Sigmoid colon (tissue), 6 donors: ENCODE measurements at regions not wholly inside any gene's neighbourhood (a gene's known extent, or its start where the extent isn't known, plus 50 kb on each side); places are given as distances from the start of the nearest gene placed in this dataset.
"Not testable (repeated sequence)": the region's sequence is repeated elsewhere in the genome, so short reads cannot be mapped to it uniquely, and the experiment has no call there.

Experiments
- DNase-seq: peaks from one replicate; pipeline ENCODE4 v3.0.0-alpha.2; 2019
- H3K27ac ChIP-seq, 4 donors: fragments of 200-600 bp; sonication (generic); one replicate each; pipeline ENCODE4 v1.5.1; 2016 to 2019; ENCODE audit warnings: mild to moderate bottlenecking in 1 of 4
- H3K27me3 ChIP-seq, 3 donors: fragments of 200-600 bp; sonication (generic); one replicate each; pipeline ENCODE4 v1.5.1; 2019; ENCODE audit warnings: mild to moderate bottlenecking in 1 of 3
- H3K36me3 ChIP-seq, 4 donors: fragments of 200-600 bp; sonication (generic); one replicate each; pipeline ENCODE4 v1.5.1; 2016 to 2019
- H3K4me1 ChIP-seq, 4 donors: fragments of 200-600 bp; sonication (generic); one replicate each; pipeline ENCODE4 v1.5.1; 2017 to 2019
- H3K4me3 ChIP-seq, 4 donors: fragments of 200-600 bp; sonication (generic); one replicate each; pipeline ENCODE4 v1.5.1; 2017 to 2019; ENCODE audit warnings: mild to moderate bottlenecking in 2 of 4, moderate library complexity in 1 of 4
- H3K9me3 ChIP-seq, 4 donors: fragments of 200-600 bp in 3 of 4; sonication (generic) in 3 of 4; one replicate each; pipeline versions ENCODE4 v1.5.1 to v1.6.1; 2013 to 2019
- CTCF ChIP-seq, 4 experiments: fragments of 450-650 bp in 3 of 4; fragments of 200-600 bp in 1 of 4; IDR thresholded peaks; one replicate each; pipeline ENCODE4 v1.5.1; 2016 to 2019; ENCODE audit warnings: antibody characterized with exemption in 4 of 4, mild to moderate bottlenecking in 3 of 4, moderate library complexity in 2 of 4
- EP300 ChIP-seq, 4 donors: sonication (generic); formaldehyde crosslinking; IDR thresholded peaks; one replicate each; pipeline ENCODE4 v1.6.1; 2017; ENCODE audit warnings: antibody characterized with exemption in 4 of 4
- POLR2A ChIP-seq, 2 donors: fragments of 450-650 bp; IDR thresholded peaks; one replicate each; pipeline ENCODE4 v1.6.1; 2016; ENCODE audit warnings: antibody characterized with exemption in 2 of 2, mild to moderate bottlenecking in 2 of 2, moderate library complexity in 2 of 2
- POLR2AphosphoS5 ChIP-seq, 4 donors: sonication (generic); formaldehyde crosslinking; IDR thresholded peaks; one replicate each; pipeline ENCODE4 v1.6.1; 2017; ENCODE audit warnings: antibody characterized with exemption in 4 of 4
- WGBS, 2 donors: extraction: QIAGEN DNeasy Blood & Tissue Kit; methylation state at CpG; one replicate each; pipeline ENCODE4 v1.1.7; 2013; 5-methylcytosine and 5-hydroxymethylcytosine counted together
- intact Hi-C: fragments of 100-400 bp; cut with DNase I; formaldehyde crosslinking; loops from one replicate; pipeline ENCODE4 v1.15.1; 2023
- donor health status: healthy with polysubstance abuse.
- donor health status: healthy.

- Histone ChIP-seq H3K27ac (no peak overlapping the region), H3K4me3 (no peak overlapping the region), H3K36me3 (no peaks in the 10 kb centered on the region), H3K4me1 (no peaks in the 10 kb centered on the region), H3K9me3 (no peaks in the 10 kb centered on the region), H3K27me3 (no peaks in the 10 kb centered on the region)
- WGBS, 2 donors, result 91 to 94% methylated on average over 3 of the region's 3 CpGs
- no peak for DNase-seq
- TF ChIP-seq CTCF (IDR thresholded peaks at IDR 0.05) (no peak), POLR2AphosphoS5 (IDR thresholded peaks at IDR 0.05) (no peak), EP300 (IDR thresholded peaks at IDR 0.05) (no peak)
- intact Hi-C loops, result no loop called here
Observed at GRCh38 chr5:72586788-72587530, 79.7 kb upstream of the ZNF366 start.

- WGBS, 2 donors, result 53 to 83% methylated on average over 3 of the region's 3 CpGs
- no peak overlapping the region for H3K27ac ChIP-seq
- DNase-seq, result no peak
- H3K36me3 ChIP-seq, result no peaks in the 10 kb centered on the region
- H3K27me3 ChIP-seq, result no peaks in the 10 kb centered on the region
- no peak overlapping the region for H3K4me3 ChIP-seq
- H3K4me1 ChIP-seq, result no peaks in the 10 kb centered on the region
- TF ChIP-seq POLR2AphosphoS5 (IDR thresholded peaks at IDR 0.05) (no peak), POLR2A (IDR thresholded peaks at IDR 0.05) (no peak), EP300 (IDR thresholded peaks at IDR 0.05) (no peak), CTCF (IDR thresholded peaks at IDR 0.05) (no peak)
- H3K9me3 ChIP-seq, result no peaks in the 10 kb centered on the region
- intact Hi-C loops, result no loop called here
Observed at GRCh38 chr5:72584466-72584865, 77.3 kb upstream of the ZNF366 start.

GRCh38 chr5:72579290-72579689, 72.1 kb upstream of the ZNF366 start:
- H3K27ac ChIP-seq, H3K4me1 ChIP-seq, H3K9me3 ChIP-seq, DNase-seq, H3K27me3 ChIP-seq, H3K4me3 ChIP-seq, intact Hi-C loops, H3K36me3 ChIP-seq: not testable (repeated sequence)
- 94 to 98% methylated on average over 2 of the region's 2 CpGs for WGBS, 2 donors

- no peak overlapping the region for H3K27ac ChIP-seq
- WGBS, 2 donors, result 85 to 86% methylated on average over 4 of the region's 4 CpGs
- no peaks in the 10 kb centered on the region for H3K36me3 ChIP-seq
- no peak for DNase-seq
- no peaks in the 10 kb centered on the region for H3K27me3 ChIP-seq
- no peaks in the 10 kb centered on the region for H3K4me1 ChIP-seq
- TF ChIP-seq CTCF (IDR thresholded peaks at IDR 0.05), result no peak
- no peak for TF ChIP-seq POLR2A (IDR thresholded peaks at IDR 0.05)
- TF ChIP-seq EP300 (IDR thresholded peaks at IDR 0.05), result no peak
- TF ChIP-seq POLR2AphosphoS5 (IDR thresholded peaks at IDR 0.05), result no peak
- H3K9me3 ChIP-seq, result no peaks in the 10 kb centered on the region
- intact Hi-C loops, result no loop called here
- H3K4me3 ChIP-seq, result no peak overlapping the region
Observed at GRCh38 chr5:72572236-72572765, 65.1 kb upstream of the ZNF366 start.

GRCh38 chr5:72569408-72569944, 62.3 kb upstream of the ZNF366 start:
- 82 to 87% methylated on average over 5 of the region's 5 CpGs for WGBS, 2 donors
- Histone ChIP-seq H3K27me3 (no peaks in the 10 kb centered on the region), H3K36me3 (no peaks in the 10 kb centered on the region), H3K27ac (no peak overlapping the region), H3K9me3 (no peaks in the 10 kb centered on the region), H3K4me3 (no peak overlapping the region), H3K4me1 (no peaks in the 10 kb centered on the region)
- intact Hi-C loops, result no loop called here
- no peak for DNase-seq
- TF ChIP-seq EP300 (IDR thresholded peaks at IDR 0.05) (no peak), CTCF (IDR thresholded peaks at IDR 0.05) (no peak), POLR2AphosphoS5 (IDR thresholded peaks at IDR 0.05) (no peak), POLR2A (IDR thresholded peaks at IDR 0.05) (no peak)
